ENCODE measurements at regions not wholly inside any gene's neighbourhood (a gene's known extent, or its start where the extent isn't known, plus 50 kb on each side); places are given as distances from the start of the nearest gene placed in this dataset.

DNA sequence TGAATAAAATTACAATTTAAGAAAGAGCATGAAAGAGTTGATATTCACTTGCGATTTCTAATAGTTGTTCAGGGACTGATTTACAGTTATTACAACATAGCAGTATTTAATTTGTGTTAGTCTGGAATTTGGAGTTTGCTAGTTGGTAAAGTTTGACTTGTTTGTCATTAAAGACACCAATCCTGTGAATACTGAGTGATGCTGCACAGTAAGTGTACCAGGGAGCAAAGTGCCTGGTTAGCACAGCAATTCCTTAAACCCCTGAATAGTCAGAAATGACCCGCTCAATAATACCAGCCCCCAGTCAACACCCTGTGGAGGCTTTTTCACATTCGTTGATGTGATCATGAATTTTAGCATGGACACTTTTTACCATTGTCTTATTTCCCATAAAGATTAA lies 122.2 kb upstream of the GC start:
- no peak overlapping the region for H3K4me3 ChIP-seq (ENCODE audit: low read depth, low read length)
- DNase-seq (ENCODE audit: low read depth): no peak
- TF ChIP-seq, protein P1, sequence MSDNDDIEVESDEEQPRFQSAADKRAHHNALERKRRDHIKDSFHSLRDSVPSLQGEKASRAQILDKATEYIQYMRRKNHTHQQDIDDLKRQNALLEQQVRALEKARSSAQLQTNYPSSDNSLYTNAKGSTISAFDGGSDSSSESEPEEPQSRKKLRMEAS (IDR thresholded peaks at IDR 0.05; ENCODE audit: low read depth, low read length): no peak
- TF ChIP-seq POLR2A (IDR thresholded peaks at IDR 0.05; ENCODE audit: extremely low read depth, insufficient read length) (no peak), MYC (IDR thresholded peaks at IDR 0.05; ENCODE audit: low read depth, low read length) (no peak)
- TF ChIP-seq, protein P2, sequence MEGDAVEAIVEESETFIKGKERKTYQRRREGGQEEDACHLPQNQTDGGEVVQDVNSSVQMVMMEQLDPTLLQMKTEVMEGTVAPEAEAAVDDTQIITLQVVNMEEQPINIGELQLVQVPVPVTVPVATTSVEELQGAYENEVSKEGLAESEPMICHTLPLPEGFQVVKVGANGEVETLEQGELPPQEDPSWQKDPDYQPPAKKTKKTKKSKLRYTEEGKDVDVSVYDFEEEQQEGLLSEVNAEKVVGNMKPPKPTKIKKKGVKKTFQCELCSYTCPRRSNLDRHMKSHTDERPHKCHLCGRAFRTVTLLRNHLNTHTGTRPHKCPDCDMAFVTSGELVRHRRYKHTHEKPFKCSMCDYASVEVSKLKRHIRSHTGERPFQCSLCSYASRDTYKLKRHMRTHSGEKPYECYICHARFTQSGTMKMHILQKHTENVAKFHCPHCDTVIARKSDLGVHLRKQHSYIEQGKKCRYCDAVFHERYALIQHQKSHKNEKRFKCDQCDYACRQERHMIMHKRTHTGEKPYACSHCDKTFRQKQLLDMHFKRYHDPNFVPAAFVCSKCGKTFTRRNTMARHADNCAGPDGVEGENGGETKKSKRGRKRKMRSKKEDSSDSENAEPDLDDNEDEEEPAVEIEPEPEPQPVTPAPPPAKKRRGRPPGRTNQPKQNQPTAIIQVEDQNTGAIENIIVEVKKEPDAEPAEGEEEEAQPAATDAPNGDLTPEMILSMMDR (IDR thresholded peaks at IDR 0.05; ENCODE audit: low read depth, low read length): no peak

DNA sequence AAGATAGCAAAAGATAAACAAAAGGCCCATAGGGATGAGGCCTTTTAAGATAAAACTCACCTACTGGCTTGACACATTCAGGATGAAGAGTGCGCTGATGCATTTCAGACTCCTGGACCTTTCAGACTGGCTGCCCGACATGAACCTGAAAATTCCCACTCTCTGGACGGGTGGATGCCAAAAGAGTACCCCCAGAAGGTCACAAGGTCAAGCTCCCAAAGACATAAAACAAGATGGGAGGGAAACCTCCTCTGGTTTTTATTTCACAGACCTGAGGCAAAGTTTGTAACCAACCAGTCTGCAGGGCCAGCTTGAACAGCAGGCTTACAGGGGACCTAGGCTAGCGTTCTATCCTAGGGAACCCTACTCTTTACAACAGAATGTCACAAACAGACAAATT lies 123.2 kb upstream of the GC start:
- no peak for DNase-seq (ENCODE audit: low read depth)
- no peak overlapping the region for H3K4me3 ChIP-seq (ENCODE audit: low read depth, low read length)
- TF ChIP-seq POLR2A (IDR thresholded peaks at IDR 0.05; ENCODE audit: extremely low read depth, insufficient read length) (no peak), MYC (IDR thresholded peaks at IDR 0.05; ENCODE audit: low read depth, low read length) (no peak)
- TF ChIP-seq, protein P1 (IDR thresholded peaks at IDR 0.05; ENCODE audit: low read depth, low read length): no peak
- TF ChIP-seq, protein P2 (IDR thresholded peaks at IDR 0.05; ENCODE audit: low read depth, low read length): no peak

DNA sequence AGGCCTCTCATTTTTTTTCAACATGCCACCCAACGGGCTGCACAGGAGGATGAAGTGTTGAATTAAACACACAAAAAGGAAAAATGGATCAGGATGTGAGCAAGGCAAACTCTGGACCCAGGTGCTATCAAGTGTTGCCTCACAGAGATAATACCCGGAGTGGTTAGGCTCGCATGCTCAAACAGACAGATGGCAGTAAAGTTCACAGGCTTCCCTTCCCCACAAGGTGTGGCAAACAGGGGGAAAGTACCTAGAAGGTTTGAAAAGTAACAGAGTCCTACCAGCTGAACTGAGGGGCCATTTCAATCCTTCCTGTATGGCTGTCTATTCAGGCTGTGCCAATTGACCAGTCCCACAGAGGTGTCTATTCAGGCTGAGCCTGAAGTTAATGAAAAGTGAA lies 123.9 kb upstream of the GC start:
- TF ChIP-seq, protein P2 (IDR thresholded peaks at IDR 0.05; ENCODE audit: low read depth, low read length): no peak
- TF ChIP-seq MYC (IDR thresholded peaks at IDR 0.05; ENCODE audit: low read depth, low read length) (no peak), POLR2A (IDR thresholded peaks at IDR 0.05; ENCODE audit: extremely low read depth, insufficient read length) (no peak)
- TF ChIP-seq, protein P1 (IDR thresholded peaks at IDR 0.05; ENCODE audit: low read depth, low read length): no peak
- no peak overlapping the region for H3K4me3 ChIP-seq (ENCODE audit: low read depth, low read length)
- DNase-seq (ENCODE audit: low read depth): no peak

DNA sequence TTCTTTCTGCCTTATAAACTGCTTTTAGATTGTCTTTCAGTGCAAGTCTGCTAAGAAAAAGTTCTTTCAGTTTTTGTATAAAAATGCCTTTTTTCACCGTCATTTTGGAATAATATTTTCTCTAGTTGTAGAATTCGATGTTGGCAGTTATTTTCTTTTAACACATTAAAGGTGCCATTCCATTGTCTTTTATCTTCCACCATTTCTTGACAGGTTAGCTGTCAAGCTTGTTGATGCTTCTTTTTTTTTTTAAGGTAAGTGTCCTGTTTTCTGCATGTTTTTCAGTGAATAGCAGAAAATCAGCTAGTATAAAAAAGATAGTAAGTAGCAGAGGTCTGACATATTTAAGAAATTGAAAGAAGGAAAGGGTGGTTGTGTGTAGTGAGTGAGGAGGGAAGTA lies 118.5 kb upstream of the NPFFR2 start:
- DNase-seq (ENCODE audit: low read depth): no peak
- no peak overlapping the region for H3K4me3 ChIP-seq (ENCODE audit: low read depth, low read length)
- TF ChIP-seq, protein P2 (IDR thresholded peaks at IDR 0.05; ENCODE audit: low read depth, low read length): no peak
- TF ChIP-seq POLR2A (IDR thresholded peaks at IDR 0.05; ENCODE audit: extremely low read depth, insufficient read length): no peak
- TF ChIP-seq, protein P1 (IDR thresholded peaks at IDR 0.05; ENCODE audit: low read depth, low read length): no peak
- no peak for TF ChIP-seq MYC (IDR thresholded peaks at IDR 0.05; ENCODE audit: low read depth, low read length)

DNA sequence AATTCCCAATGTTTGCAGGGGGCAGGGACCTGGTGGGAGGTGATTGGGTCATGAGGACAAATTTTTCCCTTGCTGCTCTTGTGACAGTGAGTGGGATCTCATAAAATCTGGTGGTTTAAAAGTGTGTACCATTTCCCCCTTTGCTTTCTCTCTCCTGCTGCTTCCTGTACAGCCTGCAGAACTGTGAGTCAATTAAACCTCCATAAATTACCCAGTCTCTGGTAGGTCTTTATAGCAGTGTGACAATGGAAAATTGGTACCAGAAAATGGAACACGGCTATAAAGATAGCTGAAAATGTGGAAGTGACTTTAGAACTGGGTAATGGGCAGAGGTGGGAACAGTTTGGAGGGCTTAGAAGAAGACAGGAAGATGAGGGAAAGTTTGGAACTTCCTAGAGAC lies 108.7 kb upstream of the NPFFR2 start:
- DNase-seq (ENCODE audit: low read depth): no peak
- H3K4me3 ChIP-seq (ENCODE audit: low read depth, low read length): no peak overlapping the region
- no peak for TF ChIP-seq POLR2A (IDR thresholded peaks at IDR 0.05; ENCODE audit: extremely low read depth, insufficient read length)
- TF ChIP-seq, protein P2 (IDR thresholded peaks at IDR 0.05; ENCODE audit: low read depth, low read length): no peak
- no peak for TF ChIP-seq MYC (IDR thresholded peaks at IDR 0.05; ENCODE audit: low read depth, low read length)
- TF ChIP-seq, protein P1 (IDR thresholded peaks at IDR 0.05; ENCODE audit: low read depth, low read length): no peak

DNA sequence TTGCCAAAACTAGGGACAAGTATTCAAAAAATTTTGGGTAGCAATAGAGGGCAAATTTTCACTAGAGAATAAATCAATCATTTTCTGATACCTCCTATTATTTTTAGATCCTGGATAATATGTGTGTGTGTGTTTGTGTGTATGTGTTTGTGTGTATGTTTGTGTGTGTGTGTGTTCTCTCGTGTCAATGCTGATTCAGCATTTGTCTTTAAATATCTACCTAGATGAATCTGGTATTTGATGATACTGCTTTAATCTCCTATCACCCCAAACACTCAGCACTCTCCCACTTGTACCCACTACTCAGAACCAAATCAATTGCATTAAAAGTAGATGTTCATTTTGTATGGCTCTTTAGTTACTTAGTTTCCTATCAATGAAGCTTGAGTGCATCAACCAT lies 101.3 kb upstream of the NPFFR2 start:
- no peak for TF ChIP-seq MYC (IDR thresholded peaks at IDR 0.05; ENCODE audit: low read depth, low read length)
- TF ChIP-seq POLR2A (IDR thresholded peaks at IDR 0.05; ENCODE audit: extremely low read depth, insufficient read length): no peak
- TF ChIP-seq, protein P2 (IDR thresholded peaks at IDR 0.05; ENCODE audit: low read depth, low read length): no peak
- TF ChIP-seq, protein P1 (IDR thresholded peaks at IDR 0.05; ENCODE audit: low read depth, low read length): no peak
- DNase-seq (ENCODE audit: low read depth): no peak

More for the DNA sequence above, 101.3 kb upstream of the NPFFR2 start:
- no peak overlapping the region for H3K4me3 ChIP-seq (ENCODE audit: low read depth, low read length)

Measured in NB4 (cell line).